ENCODE measurements at regions not wholly inside any gene's neighbourhood (a gene's known extent, or its start where the extent isn't known, plus 50 kb on each side); places are given as distances from the start of the nearest gene placed in this dataset.
A peak's percentile ranks its signal among the peaks of the same experiment; 100 is the strongest.

GRCh38 chr1:201614262-201615015 is 75.5 kb downstream of the NAV1 start:
- Histone ChIP-seq H4K91ac (replicated peaks; ENCODE audit: insufficient read length, low read length) (no peak overlapping the region), H3K27me3 (replicated peaks in 1 of 4; ENCODE audit: control insufficient read depth in 3 of 4, extremely low read depth in 1 of 4, insufficient read depth in 3 of 4, low read length in 3 of 4) (no peaks in the 10 kb centered on the region), H3K18ac (ENCODE audit: extremely low read depth, low read length) (no peak overlapping the region), H2BK12ac (ENCODE audit: low read depth, low read length) (no peak overlapping the region), H3K4ac (replicated peaks; ENCODE audit: insufficient read length, low read depth, low read length) (no peak overlapping the region), H3K79me1 (ENCODE audit: low read depth, low read length) (no peaks in the 10 kb centered on the region), H4K8ac (ENCODE audit: extremely low read depth, insufficient read depth, low read length) (no peak overlapping the region), H2AFZ (ENCODE audit: low read length) (0 out of 2 replicates have a peak overlapping the region, but pooled peaks have one; percentile 59), H2BK20ac (ENCODE audit: low read length) (no peak overlapping the region), H3K23ac (ENCODE audit: insufficient read length) (no peak overlapping the region), H3K4me2 (ENCODE audit: insufficient read depth in 1 of 2, low read depth in 2 of 2, low read length in 2 of 2) (peak overlapping the region; percentile 52 to 66), H3K14ac (ENCODE audit: insufficient read length) (no peak overlapping the region), H2BK15ac (ENCODE audit: low read length) (no peak overlapping the region), H3K4me1 (replicated peaks in 1 of 4; ENCODE audit: control insufficient read depth in 3 of 4, insufficient read depth in 4 of 4, low read length in 3 of 4) (peaks cover 1 to 11% (median 5%) of the 10 kb centered on the region in 4 experiments; a peak in 4 of 7 replicates), H3K56ac (replicated peaks; ENCODE audit: insufficient read length, low read depth, low read length) (no peak overlapping the region), H3K36me3 (ENCODE audit: control insufficient read depth in 2 of 4, insufficient read depth in 4 of 4, low read length in 3 of 4) (no peaks in the 10 kb centered on the region), H4K5ac (ENCODE audit: insufficient read length, low read depth, low read length) (no peak overlapping the region), H3K4me3 (ENCODE audit: extremely low read depth in 1 of 4, insufficient read depth in 2 of 4, low read depth in 3 of 4, low read length in 4 of 4) (peak overlapping the region; percentile 35 to 59 (median 52); a peak in 7 of 8 replicates), H3K9ac (replicated peaks in 1 of 4; ENCODE audit: extremely low read depth in 1 of 4, low read depth in 3 of 4, low read length in 3 of 4) (peak overlapping the region in 1 of 4 experiments; percentile 36; a peak in 2 of 7 replicates), H3K9me3 (ENCODE audit: insufficient read depth in 2 of 2, low read depth in 1 of 2, low read length in 1 of 2) (no peaks in the 10 kb centered on the region), H4K20me1 (replicated peaks in 1 of 2; ENCODE audit: control insufficient read depth in 1 of 2, insufficient read depth in 2 of 2, low read length in 2 of 2) (peaks cover 0 to 1% of the 10 kb centered on the region in 2 experiments), H3K23me2 (ENCODE audit: low read depth, low read length) (peaks cover 7% of the 10 kb centered on the region; the same call in 1 of the 2 replicates), H2AK5ac (ENCODE audit: low read depth, low read length) (no peak overlapping the region), H3K27ac (ENCODE audit: low read depth, low read length) (no peak overlapping the region), H3K79me2 (ENCODE audit: control insufficient read depth in 1 of 2, insufficient read depth in 2 of 2, low read length in 2 of 2) (no peaks in the 10 kb centered on the region), H2BK5ac (ENCODE audit: low read depth, low read length) (no peak overlapping the region), H2BK120ac (replicated peaks; ENCODE audit: low read depth, low read length) (no peak overlapping the region)
- WGBS, 2 experiments (ENCODE audit: extremely low coverage in 1 of 2, insufficient coverage in 1 of 2, insufficient read length in 1 of 2, insufficient replicate concordance in 2 of 2, low coverage in 1 of 2, low lambda C conversion rate in 2 of 2, missing lambda C conversion rate in 1 of 2), result 12% methylated on average over 22 of the region's 22 CpGs; no CpG with 5 or more reads in 1 of the 2 experiments
- FAIRE-seq (no peak), DNase-seq (ENCODE audit: low read depth in 1 of 2, low spot score in 2 of 2) (peak in 1 of 2 experiments; percentile 87)
- ChIA-PET CTCF (ENCODE audit: partially characterized antibody) (interaction anchor here (0.6 to 2.3 kb wide), 17 partner anchors 11 to 250 kb away, joined by 3 to 9 read pairs (median 3); no protein-coding TSS in a partner anchor), POLR2A (ENCODE audit: partially characterized antibody) (interaction anchor here (0.6 to 1.2 kb wide), 4 partner anchors 14 to 154 kb away, joined by 3 to 6 read pairs (median 4); no protein-coding TSS in a partner anchor)
- TF ChIP-seq SIRT6 (IDR thresholded peaks at IDR 0.05; ENCODE audit: low read length), result no peak
- TF ChIP-seq CBX5 (IDR thresholded peaks at IDR 0.05; ENCODE audit: low read depth, low read length), result no peak
- no peak for TF ChIP-seq EGR1 (IDR thresholded peaks at IDR 0.05; ENCODE audit: borderline replicate concordance, low read depth, low read length)
- TF ChIP-seq RNF2 (IDR thresholded peaks at IDR 0.05; ENCODE audit: borderline replicate concordance, low read depth, low read length, missing control alignments, poor library complexity, severe bottlenecking), result no peak
- TF ChIP-seq YY1 (IDR thresholded peaks at IDR 0.05; ENCODE audit: low read depth, low read length), result peak; percentile 27; the same call in 1 of the 2 replicates
- TF ChIP-seq SP1 (IDR thresholded peaks at IDR 0.05; ENCODE audit: low read depth, low read length), result no peak
- no peak for TF ChIP-seq BCL11A (IDR thresholded peaks at IDR 0.05; ENCODE audit: low read depth in 2 of 2, low read length in 2 of 2)
- no peak for TF ChIP-seq GTF2F1 (IDR thresholded peaks at IDR 0.05; ENCODE audit: borderline replicate concordance, low read depth, low read length)
- TF ChIP-seq CBX8 (IDR thresholded peaks at IDR 0.05; ENCODE audit: borderline replicate concordance, low read depth, low read length), result no peak
- no peak for TF ChIP-seq GABPA (IDR thresholded peaks at IDR 0.05; ENCODE audit: borderline replicate concordance, insufficient read depth, low read length)
- no peak for TF ChIP-seq RFX5 (IDR thresholded peaks at IDR 0.05; ENCODE audit: borderline replicate concordance, low read depth, low read length)
- TF ChIP-seq NRF1 (IDR thresholded peaks at IDR 0.05; ENCODE audit: low read depth, low read length), result no peak
- peak; percentile 56; the same call in 1 of the 2 replicates for TF ChIP-seq TBP (IDR thresholded peaks at IDR 0.05; ENCODE audit: low read depth, low read length)

All from H1 (cell line).